BE2C (cell line): ENCODE measurements at regions not wholly inside any gene's neighbourhood (a gene's known extent, or its start where the extent isn't known, plus 50 kb on each side); places are given as distances from the start of the nearest gene placed in this dataset.

Experiments
- DNase-seq: peaks from one replicate; pipeline ENCODE4 v3.0.0-alpha.2; 2020
- H3K27me3 ChIP-seq: fragments of 250-450 bp; sonication (Bioruptor Pico); 2 replicates; pipeline ENCODE4 v1.5.1; 2020; ENCODE audit warnings: mild to moderate bottlenecking
- H3K36me3 ChIP-seq: fragments of 250-450 bp; sonication (Bioruptor Pico); 2 replicates; pipeline ENCODE4 v1.5.1; 2020; ENCODE audit warnings: mild to moderate bottlenecking
- H3K4me1 ChIP-seq: fragments of 250-450 bp; sonication (Bioruptor Pico); 2 replicates; pipeline ENCODE4 v1.5.1; 2020
- H3K4me3 ChIP-seq: 2 replicates; pipeline ENCODE4 v1.5.1; 2011; ENCODE audit warnings: low read depth, low read length
- H3K9me3 ChIP-seq: fragments of 250-450 bp; sonication (Bioruptor Pico); 2 replicates; pipeline ENCODE4 v1.5.1; 2020
- TF ChIP-seq, protein P1 (sequence below): IDR thresholded peaks from 2 replicates; pipeline ENCODE4 v1.5.1; 2012; ENCODE audit warnings: mild to moderate bottlenecking, low read depth, low read length

GRCh38 chr1:5578690-5579089 is 413.5 kb downstream of the NPHP4 start:
- Histone ChIP-seq H3K4me1 (no peaks in the 10 kb centered on the region), H3K36me3 (no peaks in the 10 kb centered on the region), H3K9me3 (no peaks in the 10 kb centered on the region), H3K4me3 (no peak overlapping the region), H3K27me3 (no peaks in the 10 kb centered on the region)
- TF ChIP-seq, protein P1, sequence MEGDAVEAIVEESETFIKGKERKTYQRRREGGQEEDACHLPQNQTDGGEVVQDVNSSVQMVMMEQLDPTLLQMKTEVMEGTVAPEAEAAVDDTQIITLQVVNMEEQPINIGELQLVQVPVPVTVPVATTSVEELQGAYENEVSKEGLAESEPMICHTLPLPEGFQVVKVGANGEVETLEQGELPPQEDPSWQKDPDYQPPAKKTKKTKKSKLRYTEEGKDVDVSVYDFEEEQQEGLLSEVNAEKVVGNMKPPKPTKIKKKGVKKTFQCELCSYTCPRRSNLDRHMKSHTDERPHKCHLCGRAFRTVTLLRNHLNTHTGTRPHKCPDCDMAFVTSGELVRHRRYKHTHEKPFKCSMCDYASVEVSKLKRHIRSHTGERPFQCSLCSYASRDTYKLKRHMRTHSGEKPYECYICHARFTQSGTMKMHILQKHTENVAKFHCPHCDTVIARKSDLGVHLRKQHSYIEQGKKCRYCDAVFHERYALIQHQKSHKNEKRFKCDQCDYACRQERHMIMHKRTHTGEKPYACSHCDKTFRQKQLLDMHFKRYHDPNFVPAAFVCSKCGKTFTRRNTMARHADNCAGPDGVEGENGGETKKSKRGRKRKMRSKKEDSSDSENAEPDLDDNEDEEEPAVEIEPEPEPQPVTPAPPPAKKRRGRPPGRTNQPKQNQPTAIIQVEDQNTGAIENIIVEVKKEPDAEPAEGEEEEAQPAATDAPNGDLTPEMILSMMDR, result no peak
- DNase-seq, result no peak

DNA sequence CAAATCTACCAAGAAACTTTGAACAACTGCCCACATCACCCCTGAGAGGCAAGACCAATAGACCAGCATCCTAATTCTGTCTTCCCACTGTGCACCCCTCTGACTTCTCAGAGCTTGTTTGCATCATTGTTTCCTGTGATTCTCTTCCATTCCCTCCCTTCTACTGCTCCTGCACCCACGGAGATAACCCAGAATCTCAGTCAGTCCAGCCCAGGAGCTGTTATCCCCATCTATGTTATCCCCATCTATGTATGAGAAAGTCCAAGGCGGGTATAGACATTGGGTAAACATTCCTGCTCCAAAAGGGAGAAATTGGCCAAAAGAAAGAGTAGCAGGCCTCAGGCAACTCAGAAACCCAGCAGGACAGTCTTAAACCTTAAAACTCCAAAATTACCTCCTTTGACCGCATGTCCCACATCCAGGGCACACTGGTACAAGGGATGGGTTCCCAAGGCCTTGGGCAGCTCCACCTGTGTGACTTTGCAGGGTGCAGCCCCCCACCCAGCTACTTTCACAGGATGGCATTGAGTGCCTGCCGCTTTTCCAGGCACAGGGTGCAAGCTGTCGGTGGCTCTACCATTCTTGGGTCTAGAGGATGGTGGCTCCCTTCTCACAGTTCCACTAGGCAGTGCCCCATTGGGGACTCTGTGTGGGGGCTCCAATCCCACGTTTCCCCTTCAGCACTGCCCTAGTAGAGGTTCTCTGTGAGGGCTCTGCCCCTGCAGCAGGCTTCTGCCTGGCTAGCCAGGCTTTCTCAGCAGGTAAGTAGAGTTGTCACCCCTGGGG is 414.8 kb downstream of the NPHP4 start:
- Histone ChIP-seq H3K36me3 (no peaks in the 10 kb centered on the region), H3K4me1 (no peaks in the 10 kb centered on the region), H3K27me3 (no peaks in the 10 kb centered on the region), H3K9me3 (no peaks in the 10 kb centered on the region), H3K4me3 (no peak overlapping the region)
- TF ChIP-seq, protein P1, result no peak
- DNase-seq, result no peak

DNA sequence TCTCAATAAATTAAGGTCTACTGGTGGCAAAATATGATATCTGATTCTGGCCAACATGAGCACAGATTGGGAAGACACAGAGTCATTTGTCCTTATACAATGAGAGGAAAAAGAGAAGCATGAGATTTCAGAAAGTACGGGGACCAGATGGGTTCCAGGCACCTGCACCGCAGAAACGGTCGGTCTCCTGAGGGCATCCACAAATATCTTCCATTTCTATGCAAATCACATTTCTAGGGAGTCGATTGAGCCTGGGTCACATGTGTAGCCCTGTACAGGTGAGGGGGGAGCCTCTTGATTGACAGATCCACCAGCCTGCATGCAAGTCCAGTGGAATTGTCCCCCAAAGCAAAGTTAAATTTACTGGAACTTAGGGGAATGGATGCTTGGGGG is 415.6 kb downstream of the NPHP4 start:
- DNase-seq, result no peak
- TF ChIP-seq, protein P1, result no peak
- Histone ChIP-seq H3K36me3 (no peaks in the 10 kb centered on the region), H3K4me1 (no peaks in the 10 kb centered on the region), H3K4me3 (no peak overlapping the region), H3K27me3 (no peaks in the 10 kb centered on the region), H3K9me3 (no peaks in the 10 kb centered on the region)

GRCh38 chr1:5576011-5576672 is 416.1 kb downstream of the NPHP4 start:
- no peak for DNase-seq
- Histone ChIP-seq H3K4me1 (no peaks in the 10 kb centered on the region), H3K4me3 (no peak overlapping the region), H3K36me3 (no peaks in the 10 kb centered on the region), H3K9me3 (no peaks in the 10 kb centered on the region), H3K27me3 (no peaks in the 10 kb centered on the region)
- TF ChIP-seq, protein P1, result no peak

- no peak for DNase-seq
- H3K9me3 ChIP-seq, result no peaks in the 10 kb centered on the region
- TF ChIP-seq, protein P1, result no peak
- H3K4me3 ChIP-seq, result no peak overlapping the region
- H3K4me1 ChIP-seq, result no peaks in the 10 kb centered on the region
- no peaks in the 10 kb centered on the region for H3K27me3 ChIP-seq
- no peaks in the 10 kb centered on the region for H3K36me3 ChIP-seq
Measured at GRCh38 chr1:5575396-5575940, 416.8 kb downstream of the NPHP4 start.

DNA sequence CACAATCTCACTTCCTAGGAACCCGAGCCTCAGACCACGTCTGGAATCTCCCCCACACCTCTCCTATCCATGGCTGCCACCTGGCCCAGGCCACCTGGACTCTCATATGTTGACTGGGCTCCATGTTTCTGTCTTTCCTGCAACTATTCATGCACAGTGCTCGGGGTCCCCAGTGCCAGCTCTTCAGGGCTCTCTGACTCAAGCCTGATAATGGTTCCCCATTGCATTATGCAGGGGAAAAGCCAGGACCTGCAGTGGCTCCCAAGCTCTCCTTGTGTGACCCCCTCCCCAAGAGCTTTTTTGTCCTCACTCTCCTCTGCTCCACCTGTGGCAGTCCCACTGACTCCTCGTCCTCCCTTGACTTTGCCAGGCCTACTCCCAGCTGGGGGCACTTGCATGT is 417.6 kb downstream of the NPHP4 start:
- no peaks in the 10 kb centered on the region for H3K36me3 ChIP-seq
- no peaks in the 10 kb centered on the region for H3K27me3 ChIP-seq
- no peaks in the 10 kb centered on the region for H3K4me1 ChIP-seq
- TF ChIP-seq, protein P1, result no peak
- DNase-seq, result no peak
- H3K4me3 ChIP-seq, result no peak overlapping the region
- H3K9me3 ChIP-seq, result no peaks in the 10 kb centered on the region
